Hematopoietic multipotent progenitor cell treated with erythropoietin and hydrocortisone succinate and interleukin-3 and kit ligand, for 6 days (in vitro differentiated cells): ENCODE measurements at regions not wholly inside any gene's neighbourhood (a gene's known extent, or its start where the extent isn't known, plus 50 kb on each side); places are given as distances from the start of the nearest gene placed in this dataset.

ENCODE experiments used
- DNase-seq: peaks from one replicate; pipeline ENCODE4 v3.0.0-alpha.2; 2015

- no peak for DNase-seq
Measured at GRCh38 chr11:32210556-32210955, 119.7 kb downstream of the RCN1 start.

DNA sequence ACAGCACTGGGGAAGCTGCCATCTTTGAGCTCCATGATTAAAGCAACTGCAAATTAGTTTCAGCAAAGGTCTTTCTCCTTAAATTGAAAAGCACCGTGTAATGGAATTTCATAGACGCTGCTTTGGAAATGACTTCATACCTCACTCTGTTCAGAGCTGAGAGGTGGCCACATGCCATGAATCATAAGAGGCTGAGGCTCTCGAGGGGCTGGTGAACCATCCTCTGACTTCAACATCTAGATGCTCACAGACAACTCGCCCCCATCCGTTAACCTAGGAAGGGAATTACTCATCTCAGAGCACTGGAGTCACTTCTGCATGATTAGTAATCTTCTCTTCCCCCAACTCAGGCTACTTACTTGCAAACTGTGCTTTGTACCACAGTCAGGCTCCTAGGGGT, 122.3 kb downstream of the RCN1 start:
- no peak for DNase-seq

GRCh38 chr11:32215157-32215556, 124.3 kb downstream of the RCN1 start:
- DNase-seq, result no peak

GRCh38 chr11:32216749-32217148, 125.9 kb downstream of the RCN1 start:
- no peak for DNase-seq

DNA sequence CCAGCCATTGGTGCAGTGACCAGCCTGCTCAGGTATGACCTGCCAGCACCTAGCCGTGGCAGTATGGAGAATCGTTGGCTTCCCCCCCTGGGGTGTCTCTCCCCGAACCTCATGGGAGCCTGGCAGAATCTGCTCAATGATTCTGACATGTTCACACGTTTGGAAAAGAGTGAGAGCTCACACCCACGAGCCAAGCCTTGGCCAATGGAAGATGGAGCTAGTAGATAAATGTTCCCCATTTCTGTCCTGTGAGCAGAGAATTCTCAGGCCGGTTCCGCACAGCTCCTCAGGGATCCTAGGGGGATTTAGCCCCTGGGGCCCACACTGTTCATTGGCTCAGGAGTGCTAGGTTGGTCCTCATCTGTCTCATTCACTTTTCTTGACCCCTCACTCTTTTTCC, 128.4 kb downstream of the RCN1 start:
- DNase-seq, result no peak

- no peak for DNase-seq
Measured at GRCh38 chr11:32221476-32222032, 130.7 kb downstream of the RCN1 start.

DNA sequence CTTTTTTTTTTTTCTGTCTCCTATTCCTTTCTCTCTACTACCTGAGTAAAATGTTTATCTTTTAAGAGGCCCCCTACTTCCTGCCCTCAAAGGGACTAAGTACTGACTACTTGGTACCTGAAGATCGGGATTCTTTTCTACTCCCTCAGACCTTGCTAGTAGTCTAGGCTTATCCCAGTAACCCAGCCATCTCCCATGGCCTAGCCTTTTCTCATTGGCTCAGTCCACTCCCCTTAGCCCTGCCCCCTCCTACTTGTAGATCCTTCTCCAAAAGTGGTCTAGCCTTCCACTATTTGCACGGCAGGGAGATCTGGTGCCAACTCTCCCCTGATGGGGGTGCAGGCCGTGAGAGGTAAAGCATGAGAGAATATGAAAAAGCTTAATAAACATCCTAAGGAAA, 133.7 kb downstream of the RCN1 start:
- no peak for DNase-seq

DNA sequence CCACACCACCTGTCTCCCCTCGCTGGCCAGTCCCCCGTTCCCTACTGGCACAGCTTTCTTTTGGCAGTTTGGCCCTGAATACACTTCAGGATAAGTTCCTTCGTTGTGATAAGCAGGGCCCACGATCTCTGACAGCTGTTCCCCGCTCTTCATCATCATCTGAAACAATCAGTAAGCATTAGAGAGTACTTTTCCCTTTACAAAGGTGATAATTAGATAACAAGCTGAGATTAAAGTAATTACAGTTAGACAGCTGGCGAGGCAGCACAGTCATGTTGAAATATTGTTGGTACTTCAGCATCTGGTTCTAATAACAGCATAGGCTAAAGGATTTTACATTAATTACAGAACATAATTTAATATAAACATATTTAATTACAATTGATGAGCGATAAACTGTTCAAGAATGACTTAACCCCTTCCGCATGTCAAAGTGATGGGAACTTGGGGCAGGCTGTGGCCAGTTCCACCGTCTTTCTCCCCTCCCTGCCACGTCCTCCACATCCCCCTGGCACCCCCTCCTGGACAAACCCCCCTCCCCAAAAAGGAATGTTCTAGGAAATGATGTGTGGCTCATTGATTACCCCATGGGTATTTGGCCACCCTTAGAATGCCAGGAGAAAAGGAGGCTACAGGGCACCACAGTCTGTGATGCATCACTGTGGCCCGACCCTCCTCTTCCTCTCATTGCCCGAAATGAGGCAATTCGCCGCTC, 134.9 kb downstream of the RCN1 start:
- DNase-seq, result no peak

GRCh38 chr11:32226480-32226879, 135.6 kb downstream of the RCN1 start:
- no peak for DNase-seq

DNA sequence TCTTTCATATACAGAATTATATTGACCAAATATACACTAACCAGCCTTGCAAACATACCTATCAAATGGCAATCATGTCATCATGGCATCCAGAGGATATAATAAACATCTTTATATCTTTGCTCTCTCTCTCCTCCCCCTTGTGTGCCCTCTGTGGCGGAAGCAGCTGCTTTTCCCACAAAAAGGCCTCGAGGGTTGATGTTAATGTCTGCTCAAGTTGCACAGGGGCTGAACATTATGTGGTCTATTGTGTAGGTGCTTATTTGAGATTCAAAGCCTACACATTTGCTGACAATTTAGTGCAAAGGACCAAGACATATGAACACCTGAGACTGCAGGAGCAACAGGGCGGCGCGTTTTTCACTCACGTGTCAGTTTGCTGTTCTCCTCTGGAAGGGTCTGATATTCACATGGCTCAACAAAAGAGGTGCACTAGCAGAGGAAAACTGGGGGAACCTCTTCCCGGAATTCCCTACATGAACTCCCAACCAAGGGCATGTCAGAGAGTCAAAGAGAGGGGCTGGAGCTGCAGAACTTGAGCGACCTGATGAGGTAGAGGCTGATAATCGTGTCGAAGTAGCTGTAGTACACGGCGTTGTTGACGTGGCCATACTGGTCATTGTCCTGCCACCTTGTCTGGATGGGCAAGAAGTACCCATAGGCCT, 138.8 kb downstream of the RCN1 start:
- DNase-seq, result no peak

DNA sequence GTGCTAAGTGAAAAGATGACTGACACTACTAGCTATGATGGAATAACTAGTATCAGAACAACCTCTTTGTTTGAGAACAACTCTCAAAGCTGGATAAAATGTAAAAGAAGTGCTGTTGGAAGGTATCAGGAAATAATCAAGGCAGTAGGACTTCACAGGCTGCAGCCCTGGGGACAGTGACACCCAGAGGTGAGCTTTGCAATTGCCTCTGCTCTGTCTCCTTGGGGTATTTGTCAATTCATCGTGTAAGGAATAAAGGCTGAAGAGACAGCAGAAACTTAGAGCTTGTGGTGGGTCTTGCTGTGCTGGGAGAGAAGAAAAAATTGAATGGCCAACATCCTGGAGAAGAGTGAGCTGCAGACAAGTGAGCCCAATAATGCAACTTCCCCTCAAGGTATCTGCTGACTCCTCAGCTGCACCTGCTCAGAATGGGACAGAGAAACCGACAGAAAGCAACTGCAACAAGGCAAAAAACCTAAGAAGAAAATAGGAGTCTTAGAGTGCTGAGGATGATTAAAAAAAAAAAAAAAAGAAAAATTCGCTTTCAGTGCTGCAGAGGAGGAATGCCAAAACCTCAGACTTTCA, 141.1 kb downstream of the RCN1 start:
- peak; percentile 66 for DNase-seq

GRCh38 chr11:32232516-32232915, 141.6 kb downstream of the RCN1 start:
- DNase-seq, result no peak

GRCh38 chr11:32233276-32233675, 142.4 kb downstream of the RCN1 start:
- no peak for DNase-seq

GRCh38 chr11:32233928-32234327, 143.1 kb downstream of the RCN1 start:
- no peak for DNase-seq

GRCh38 chr11:32244453-32244852, 153.6 kb downstream of the RCN1 start:
- DNase-seq, result no peak

DNA sequence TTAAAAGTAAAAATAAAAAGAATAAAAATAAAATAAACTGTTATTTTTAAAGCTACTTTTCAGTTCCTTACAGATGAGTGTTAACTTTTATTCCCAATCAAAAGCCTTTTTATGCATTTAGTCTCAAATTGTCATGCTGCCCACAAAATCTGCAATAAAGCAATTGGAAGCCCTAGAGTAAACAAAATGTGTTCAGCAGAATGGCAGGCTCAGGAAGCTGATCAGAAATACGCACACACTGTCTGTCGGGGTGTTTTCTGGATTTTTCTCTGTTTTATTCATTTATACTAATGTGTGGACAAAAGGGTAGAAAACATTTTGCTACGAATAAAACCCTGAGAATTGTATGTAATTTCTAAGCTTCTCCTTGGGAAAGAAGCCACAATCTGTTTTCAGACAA, 162.8 kb downstream of the RCN1 start:
- no peak for DNase-seq

DNA sequence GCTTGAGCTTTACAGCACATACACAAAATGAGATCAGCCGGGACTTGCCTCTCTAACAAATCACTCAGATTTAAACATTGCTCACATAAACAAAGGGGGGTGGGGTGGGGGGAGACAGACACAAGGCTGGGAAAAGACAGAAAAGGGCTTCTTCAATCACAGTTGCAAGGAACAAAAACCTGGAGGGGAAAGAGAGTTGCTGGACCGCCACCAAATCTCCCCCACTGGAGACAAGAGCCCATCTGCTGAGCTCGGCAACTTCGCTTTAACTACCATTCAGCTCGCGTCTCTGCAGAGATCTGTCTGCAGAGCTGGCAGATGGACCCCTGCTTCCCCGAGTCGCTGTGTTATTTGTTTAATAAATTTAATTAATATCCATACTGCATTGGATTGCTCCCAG, 165.0 kb downstream of the RCN1 start:
- no peak for DNase-seq

DNA sequence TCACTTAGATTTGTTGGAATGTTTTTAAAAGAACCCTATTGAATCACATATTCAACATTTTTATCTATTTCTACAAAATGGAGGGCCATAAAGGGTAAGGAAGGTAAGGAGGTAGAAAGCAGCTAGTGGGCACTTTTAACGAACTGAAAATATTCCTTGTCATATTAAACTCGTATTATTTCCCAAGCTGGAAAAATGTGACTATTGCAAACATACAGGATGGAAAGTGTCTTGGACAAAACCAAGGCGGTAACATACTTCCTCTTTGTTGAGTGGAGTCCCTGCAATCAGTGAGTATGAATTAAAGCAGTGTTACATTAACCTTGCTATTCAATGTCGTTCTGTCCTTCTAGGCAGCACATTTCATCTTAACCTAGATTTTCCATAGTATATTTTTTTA, 165.6 kb downstream of the RCN1 start:
- no peak for DNase-seq

- peak; percentile 34 for DNase-seq
Measured at GRCh38 chr11:32259641-32260081, 168.8 kb downstream of the RCN1 start.

- no peak for DNase-seq
Measured at GRCh38 chr11:32262367-32262766, 171.5 kb downstream of the RCN1 start.

GRCh38 chr11:32265911-32266310, 169.4 kb downstream of the WT1 start:
- no peak for DNase-seq

GRCh38 chr11:32266601-32267000, 168.7 kb downstream of the WT1 start:
- DNase-seq, result no peak

GRCh38 chr11:32267679-32268187, 167.6 kb downstream of the WT1 start:
- no peak for DNase-seq

DNA sequence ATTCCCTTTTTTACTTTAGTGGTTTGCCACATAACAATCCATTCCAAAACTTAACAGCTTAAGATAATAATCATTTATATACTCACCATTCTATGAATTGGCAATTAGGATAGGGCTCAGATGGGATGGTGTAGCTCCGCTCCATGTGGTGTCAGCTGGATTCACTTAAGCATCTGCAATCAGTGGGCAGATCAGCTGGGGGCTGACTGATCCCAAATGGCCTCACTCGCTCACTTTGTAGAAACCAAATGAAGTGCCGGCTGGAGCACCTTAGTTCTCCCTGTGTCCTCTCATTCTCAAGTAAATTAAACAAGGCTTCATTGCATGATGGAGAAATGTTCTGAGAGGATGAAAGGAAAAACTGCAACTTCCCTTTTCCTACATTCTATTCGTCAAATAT, 161.4 kb downstream of the WT1 start:
- no peak for DNase-seq
